ENCODE measurements at regions not wholly inside any gene's neighbourhood (a gene's known extent, or its start where the extent isn't known, plus 50 kb on each side); places are given as distances from the start of the nearest gene placed in this dataset.
"Not testable (repeated sequence)": the region's sequence is repeated elsewhere in the genome, so short reads cannot be mapped to it uniquely, and the experiment has no call there.

DNA sequence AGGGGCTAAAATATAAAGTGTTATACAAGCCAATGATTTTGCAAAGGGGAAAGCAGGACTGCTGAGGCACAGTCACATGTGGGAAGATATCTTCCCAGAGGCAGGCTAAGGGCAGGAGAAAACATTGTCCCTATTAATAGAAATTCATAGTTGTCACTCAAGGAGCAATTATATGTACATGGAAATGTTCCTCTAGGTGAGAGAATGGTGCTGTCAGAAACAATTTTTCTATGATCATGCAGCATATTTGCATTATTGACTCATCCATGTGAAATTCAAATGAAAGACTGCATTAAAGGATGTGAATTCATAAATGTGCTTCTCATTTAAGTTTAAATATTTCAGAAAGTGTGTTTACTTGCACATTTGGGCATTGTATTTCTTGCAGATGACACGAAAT is 775.9 kb upstream of the CDH9 start:
- DNase-seq: no peak

DNA sequence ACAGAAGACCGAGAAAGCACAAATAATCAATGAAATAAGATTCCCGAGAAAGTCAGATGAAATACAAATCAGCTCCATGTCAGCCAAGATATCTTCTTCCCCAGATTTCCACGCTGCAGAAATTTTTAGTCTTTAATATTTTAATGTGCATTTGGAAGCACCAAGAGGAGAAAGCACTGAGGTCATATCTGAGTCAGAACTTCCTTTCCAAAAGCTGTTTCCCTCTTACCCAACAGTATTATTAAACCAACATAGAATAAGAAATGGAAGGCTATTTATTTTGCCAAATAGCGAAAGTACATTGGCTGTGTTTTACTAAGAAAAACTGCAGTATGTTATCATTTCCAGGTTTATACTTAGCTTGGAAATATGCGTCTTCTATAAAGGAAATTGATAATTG is 772.1 kb upstream of the CDH9 start:
- no peak for DNase-seq

DNA sequence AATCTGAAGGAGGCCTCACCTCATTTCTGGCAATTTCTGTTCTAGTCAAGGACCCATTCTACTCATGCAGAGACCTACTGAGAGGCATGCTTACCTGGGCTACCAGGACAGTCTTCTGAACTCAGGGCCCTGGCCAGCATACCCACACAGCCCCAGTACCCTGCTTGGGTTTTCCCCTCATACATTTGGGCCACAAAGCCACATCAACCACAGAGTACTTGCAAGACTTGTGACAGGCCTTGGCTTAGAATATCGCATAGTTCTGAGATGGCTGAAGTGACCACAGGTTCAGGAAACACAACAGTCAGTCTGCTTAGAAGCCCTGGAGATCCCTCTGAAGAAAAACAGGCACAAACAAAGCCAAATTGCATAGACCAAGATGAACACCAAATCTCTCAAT is 758.8 kb upstream of the CDH9 start:
- DNase-seq: no peak

DNA sequence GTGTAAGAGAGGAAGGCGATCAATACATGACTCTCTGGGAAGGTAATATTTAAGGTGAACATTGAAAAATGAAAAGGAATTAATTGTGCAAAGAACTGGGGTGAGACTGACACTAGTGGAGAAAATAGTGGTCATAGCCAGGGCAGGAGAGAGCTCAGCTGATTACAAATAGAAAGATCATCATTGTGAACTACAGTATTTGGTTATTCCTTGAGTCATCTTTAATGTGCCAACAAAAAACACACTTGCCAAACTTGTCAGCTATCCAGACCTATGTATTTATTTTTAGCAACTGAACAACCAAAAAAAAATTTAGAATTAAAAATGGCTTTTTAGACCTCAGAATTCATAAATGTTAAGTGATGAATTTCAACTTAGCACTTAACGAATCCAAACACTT is 749.8 kb upstream of the CDH9 start:
- no peak for DNase-seq

DNA sequence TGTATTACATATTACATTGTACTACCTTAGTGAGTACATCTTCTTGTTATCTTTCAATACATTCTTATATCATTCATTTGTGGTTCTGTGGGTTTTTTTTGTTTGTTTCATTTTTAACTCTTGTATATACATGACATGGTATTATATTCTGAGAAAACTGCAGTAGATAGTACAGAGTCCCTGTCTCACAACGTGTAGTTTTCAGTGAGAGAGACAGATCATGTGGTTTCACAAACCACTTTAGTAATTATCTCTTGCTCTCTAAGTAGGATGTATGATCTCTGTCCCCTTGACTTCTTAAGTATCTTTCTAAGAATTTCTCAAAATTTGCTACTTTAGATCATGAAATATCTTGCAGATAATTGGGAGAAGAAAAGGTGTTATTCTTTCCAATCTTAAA is 745.9 kb upstream of the CDH9 start:
- no peak for DNase-seq

DNA sequence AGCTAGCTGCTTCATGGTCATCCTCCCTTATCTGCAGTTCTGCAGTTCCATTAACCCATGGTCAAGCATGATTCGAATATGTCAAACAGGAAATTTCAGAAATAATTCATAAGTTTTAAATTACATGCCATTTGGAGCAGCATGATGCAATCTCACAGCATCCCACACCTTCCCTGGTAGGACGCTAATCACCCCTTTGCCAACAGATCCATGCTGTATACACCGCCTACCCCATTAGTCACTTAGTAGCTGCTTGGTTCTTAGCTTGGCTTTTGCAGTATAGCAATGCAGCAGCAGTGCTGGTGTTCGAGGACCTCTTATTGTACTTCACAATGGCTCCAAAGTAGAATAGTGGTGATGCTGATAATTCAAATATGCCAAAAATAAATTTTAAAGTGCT is 739.7 kb upstream of the CDH9 start:
- DNase-seq: no peak

DNA sequence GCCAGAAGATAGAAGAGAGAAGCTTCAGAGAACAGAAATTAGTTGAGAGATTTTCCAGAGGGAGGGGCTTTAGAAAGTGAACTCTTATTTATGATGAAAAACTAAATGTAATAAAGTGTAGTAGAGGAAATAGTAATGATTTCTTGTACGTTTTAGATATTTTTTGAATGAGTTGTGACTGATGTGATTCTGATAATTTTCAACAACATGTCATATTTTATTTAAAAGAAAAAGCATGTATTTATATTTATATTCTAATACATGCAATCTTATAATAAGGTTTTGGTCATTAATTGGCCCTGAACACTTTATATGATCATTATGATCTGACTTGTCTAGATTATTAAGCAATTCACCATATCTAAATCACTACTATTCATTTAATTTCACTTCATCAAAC is 735.2 kb upstream of the CDH9 start:
- no peak for DNase-seq

DNA sequence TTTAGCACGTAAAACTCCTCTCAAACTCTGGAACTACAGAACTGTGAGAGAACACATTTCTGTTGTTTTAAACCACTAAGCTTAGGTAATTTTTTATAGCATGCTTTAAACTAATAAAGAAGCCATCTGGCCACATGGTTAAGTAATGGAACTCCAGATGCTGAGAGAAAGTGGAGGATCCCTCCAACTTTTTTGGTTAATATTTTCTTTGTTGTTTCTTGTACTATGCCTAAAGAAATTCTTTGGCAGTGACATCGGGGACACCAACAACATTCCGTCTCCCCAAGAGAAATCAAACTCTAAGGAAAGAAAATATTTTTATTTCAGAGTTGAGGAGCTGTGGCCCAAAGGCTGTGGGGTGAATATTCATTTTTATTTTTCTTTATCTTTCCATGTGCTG is 734.8 kb upstream of the CDH9 start:
- no peak for DNase-seq

DNA sequence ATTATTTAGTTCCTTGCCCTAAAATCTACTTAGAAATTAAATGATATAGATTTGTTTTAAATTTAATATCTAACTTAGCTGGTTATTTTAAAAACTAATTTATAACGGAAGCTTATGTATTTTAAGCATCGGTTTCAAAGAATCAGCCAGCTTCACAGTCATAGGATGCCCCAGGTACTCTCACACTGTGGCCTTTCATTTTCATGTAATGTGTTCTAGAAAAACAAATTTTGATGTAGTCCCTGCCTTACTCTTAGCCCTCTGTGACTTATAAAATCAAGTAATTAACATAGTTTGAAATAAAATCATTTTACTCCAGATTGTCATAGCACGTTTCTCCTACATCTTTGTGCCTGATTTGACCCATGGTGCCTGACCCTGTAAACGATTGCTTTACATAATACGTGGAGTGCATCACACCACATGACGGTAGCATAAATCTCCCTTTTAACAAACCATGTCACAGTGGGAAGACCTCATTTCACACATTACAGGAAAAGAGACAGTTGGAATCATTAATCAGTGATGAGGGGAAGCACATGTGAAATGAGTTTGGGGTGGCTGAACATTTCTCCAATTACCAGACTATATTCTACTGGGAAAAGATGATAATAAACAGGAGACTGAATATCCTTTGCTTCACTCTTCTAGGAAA is 731.5 kb upstream of the CDH9 start:
- no peak for DNase-seq

DNA sequence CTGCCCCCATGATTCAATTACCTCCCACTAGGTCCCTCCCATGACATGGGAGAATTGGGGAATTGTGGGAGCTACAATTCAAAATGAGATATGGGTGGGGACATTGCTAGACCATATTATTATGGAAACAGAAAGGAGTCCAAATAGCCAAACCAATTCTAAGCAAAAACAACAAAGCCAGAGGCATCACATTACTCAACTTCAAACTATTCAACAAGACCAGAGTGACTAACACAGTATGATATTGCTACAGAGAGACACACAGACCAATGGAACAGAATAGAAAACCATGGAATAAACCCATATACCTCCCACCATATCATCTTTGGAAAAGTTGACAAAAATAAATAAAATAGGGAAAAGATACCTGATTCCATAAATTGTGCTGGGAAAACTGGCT is 710.5 kb upstream of the CDH9 start:
- no peak for DNase-seq

DNA sequence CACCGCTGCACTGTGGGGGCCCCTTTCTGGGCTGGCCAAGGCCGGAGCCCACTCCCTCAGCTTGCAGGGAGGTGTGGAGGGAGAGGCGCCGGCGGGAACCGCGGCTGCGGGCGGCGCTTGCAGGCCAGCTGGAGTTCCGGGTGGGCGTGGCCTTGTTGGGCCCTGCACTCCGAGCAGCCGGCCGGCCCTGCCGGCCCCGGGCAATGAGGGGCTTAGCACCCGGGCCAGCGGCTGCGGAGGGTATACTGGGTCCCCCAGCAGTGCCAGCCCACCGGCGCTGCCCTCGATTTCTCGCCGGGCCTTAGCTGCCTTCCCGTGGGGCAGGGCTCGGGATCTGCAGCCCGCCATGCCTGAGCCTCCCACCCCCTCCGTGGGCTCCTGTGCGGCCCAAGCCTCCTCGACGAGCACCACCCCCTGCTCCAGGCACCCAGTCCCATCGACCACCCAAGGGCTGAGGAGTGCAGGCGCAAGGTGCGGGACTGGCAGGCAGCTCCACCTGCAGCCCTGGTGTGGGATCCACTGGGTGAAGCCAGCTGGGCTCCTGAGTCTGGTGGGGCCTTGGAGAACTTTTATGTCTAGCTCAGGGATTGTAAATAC is 705.1 kb upstream of the CDH9 start:
- DNase-seq: not testable (repeated sequence)

DNA sequence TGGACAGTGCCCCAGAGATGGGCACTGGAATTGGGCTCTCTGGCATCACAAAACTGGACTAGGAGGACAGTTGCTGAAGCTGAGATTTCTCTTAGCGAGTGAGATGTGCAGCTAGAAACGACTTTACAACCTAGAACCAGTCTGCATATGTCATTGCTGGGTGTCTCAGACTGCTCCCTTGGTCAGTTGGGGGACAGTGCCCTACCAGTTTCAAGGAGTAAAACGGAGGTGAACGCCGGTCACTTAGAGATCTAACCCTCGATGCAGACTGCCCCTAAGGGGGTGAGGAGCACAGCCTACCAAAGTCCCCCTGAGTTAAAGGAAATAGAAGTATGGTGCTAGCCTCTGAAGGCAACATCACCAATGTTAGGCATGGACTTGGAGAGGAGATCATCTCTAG is 704.4 kb upstream of the CDH9 start:
- no peak for DNase-seq

DNA sequence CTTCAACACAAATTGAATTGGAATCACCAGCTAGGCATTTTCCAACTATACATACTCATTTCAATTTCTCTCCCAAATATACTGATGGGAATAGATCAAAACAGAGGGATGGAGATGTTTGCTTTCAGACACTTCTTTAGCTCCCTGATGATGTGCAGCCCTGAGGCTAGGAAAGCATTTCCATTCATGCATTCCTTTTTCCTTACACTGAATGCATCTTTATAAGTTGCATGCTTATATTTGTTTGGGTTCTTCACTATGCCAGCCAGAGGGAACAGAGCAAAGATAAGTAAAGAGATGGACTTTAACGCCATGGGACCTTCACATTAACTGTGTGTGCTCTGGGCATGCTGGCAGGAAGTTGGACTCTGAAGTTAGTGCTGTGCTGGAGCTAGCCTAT is 696.5 kb upstream of the CDH9 start:
- no peak for DNase-seq

DNA sequence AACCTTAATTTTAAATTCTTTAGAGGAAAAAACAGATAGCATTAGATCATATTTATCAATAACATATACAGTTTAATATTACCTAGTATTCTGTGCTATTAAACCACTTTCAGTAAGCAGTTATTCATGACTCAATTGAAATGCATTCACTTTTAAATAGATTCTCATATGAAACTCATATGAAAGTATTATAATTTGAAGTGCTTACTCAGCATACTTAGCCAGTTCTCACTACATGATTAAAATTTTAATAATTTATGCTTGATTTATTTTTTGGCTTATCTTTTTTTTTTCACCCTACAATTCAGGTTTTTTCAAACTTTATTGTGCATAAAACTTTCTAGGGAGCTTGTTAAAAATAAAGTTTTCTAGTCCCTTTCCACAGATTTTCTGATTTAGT is 694.9 kb upstream of the CDH9 start:
- DNase-seq: no peak

DNA sequence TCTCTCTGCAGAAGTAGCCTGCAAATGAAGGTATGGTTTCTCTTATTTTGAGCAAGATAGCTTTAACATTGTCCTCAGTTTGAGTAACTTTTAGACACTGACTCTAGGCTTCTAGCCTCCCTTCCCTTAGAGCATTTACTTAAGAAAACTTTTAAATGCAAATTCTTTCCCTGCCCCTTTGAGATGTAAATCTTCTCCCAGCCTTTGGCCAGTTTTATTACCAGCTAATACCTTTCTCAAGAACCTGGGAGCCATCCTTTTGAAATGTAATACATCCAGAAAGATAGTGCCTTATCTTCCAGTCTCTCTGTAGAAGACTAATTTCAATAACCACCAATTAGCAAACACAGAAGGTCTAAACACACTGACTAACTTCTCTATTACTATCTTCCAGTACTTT is 688.9 kb upstream of the CDH9 start:
- DNase-seq: no peak

DNA sequence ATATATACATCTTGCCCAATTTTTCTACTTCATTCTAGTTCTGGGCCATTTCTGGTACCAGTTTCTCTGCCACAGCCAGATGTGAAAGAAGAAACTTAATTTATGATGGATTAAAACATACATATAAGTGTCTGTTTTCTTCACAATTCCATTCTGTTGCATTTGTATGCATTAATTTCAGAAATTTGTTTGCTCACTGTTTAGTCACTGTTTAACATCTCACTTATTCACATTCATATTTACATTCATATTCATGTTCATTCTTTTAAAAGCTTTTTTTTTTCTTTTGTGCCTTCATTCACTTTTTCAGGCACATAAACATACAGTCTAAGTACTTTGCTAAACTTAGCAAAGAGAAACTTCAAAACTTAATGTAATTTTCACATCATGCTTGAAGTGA is 684.0 kb upstream of the CDH9 start:
- DNase-seq: no peak

DNA sequence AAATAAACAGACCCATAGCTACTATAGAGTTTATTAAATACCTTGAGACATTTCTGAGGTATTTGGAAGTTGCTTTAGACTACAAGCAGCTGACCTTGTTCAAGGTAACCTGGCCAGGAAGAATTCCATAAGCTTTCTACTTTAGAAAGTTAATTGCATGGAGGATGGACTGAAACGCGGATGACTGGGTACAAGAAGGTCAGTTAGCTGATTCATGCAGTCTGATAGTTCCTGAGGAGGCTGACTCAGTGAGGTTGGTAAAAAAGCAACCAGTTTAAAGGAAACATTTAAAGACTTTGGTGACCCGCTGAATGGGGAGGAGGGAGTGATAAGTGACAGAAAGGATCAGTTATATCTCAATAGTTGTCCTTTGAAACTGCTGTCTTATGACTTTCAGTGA is 670.1 kb upstream of the CDH9 start:
- no peak for DNase-seq

DNA sequence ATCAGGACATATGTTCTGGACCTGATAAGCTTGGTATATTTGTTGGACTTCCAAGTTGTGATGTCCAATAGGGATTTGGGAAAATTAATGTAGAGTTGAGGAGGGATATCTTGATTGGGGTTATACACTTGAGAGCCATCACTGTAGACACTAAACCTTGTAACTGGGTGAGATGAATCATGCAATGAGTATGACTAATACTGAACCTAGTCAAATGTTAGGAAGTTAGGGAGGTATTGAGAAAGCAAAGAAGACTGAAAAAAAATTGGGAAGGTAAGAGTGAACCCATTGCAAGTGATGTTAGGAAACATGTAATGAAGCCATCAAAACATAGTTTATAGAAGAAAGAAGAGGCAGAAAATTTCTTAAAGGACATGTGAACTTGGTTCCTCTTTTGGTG is 668.4 kb upstream of the CDH9 start:
- no peak for DNase-seq

DNA sequence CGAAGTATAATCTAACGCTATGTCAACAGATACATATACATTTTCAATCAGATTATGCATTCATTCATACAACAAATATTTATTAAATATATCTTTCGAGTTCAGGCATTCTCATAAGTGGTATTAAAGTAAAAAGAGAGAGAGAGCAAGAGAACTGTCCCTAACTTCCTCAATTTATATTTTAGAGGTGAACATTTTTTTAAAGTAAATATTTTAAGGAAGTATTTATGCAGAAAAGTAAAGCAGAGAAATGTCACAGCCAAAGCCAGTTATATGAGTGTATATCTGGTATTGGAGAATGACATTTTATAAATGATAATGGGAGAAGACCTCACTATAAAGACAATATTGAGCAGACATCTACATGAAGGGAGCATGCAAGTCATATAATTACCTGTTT is 667.3 kb upstream of the CDH9 start:
- no peak for DNase-seq

DNA sequence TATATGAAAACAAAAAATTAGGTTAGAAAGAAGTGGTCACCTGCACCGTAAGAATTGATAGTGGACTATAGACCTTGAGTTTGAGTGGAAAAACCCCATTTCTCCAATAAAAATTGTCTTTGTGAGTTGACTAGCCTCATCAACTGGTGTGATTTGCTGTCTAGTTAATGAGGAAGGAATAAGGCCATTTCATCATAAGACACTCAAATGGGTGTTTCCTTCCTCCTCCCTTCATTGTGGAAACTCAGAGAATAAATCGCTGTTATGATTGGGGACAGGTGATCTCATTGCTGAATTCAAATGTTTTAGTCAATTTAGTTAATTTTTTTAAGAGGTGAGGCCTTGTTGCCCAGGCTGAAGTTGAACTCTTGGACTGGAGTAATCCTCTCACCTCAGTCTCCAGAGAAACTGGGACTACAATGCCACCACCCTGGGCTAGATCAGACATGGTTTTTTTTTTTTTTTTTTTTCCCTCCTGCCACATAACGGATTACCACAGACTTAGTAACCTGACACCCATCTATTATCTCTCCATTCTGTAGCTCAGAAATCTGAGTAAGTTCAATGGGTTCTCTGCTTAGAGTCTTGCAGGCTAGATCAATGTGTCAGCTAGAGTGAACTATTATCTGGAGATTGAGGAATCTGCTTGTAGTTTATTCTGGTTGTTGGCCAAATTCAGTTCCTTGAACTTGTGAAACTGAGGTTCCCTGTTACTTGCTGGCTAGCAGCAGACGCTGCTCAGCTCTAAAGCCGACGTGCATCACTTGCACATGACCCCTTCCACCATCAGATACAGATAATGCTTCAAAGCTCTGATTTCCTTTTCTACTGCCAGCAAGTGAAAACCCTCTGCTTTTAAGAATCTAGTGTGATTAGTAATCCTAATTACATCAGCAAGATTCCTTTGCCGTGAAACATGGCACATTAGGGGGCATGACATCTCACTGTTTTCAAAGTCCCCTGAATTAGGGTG is 663.8 kb upstream of the CDH9 start:
- DNase-seq: no peak

DNA sequence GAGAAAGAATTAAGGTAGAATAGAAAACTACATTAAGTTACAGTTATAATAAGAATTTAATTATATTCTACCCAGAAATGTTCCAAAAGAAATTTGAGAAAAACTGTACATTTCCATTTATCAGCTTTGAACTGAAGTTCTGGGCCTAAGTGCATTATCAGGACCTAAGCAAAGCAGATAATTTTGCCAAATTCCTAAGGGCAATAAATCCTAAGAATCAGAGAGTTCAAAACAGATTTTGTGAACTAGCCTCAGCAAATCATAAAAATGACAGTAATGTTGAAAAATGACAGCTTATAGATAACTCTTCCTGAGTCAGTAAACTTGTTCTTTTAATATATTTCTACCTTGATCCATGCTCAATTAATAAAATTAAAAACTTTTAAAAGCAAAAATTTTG is 662.1 kb upstream of the CDH9 start:
- DNase-seq: no peak

DNA sequence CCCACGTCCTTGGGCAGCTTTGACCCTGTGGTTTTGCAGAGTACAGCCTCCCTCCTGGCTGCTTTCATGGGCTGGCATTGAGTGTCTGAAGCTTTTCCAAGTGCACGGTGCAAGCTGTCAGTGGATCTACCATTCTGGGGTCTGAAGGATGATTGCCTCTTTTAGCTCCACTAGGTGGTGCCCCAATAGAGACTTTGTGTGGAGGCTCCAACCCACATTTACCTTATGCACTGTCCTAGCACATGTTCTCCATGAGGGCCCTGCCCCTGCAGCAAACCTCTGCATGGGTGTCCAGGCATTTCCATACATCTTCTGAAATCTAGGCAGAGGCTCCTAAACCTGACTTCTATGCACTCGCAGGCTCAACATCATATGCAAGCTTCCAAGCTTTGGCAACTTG is 644.2 kb upstream of the CDH9 start:
- no peak for DNase-seq

DNA sequence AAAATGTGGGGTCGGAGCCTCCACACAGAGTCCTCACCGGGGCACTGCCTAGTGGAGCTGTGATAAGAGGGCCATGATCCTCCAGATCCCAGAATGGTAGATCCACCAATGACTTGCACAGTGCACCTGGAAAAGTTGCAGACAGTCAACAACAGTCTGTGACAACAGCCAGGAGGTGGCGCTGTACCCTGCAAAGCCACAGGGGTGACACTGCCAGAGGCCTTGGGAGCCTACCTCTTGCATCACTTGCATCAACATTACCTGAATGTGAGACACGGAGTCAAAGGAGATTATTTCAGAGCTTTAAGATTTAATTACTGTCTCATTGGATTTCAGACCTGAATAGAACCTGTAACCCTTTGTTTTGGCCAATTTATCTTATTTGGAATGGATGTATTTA is 614.1 kb upstream of the CDH9 start:
- DNase-seq: no peak

DNA sequence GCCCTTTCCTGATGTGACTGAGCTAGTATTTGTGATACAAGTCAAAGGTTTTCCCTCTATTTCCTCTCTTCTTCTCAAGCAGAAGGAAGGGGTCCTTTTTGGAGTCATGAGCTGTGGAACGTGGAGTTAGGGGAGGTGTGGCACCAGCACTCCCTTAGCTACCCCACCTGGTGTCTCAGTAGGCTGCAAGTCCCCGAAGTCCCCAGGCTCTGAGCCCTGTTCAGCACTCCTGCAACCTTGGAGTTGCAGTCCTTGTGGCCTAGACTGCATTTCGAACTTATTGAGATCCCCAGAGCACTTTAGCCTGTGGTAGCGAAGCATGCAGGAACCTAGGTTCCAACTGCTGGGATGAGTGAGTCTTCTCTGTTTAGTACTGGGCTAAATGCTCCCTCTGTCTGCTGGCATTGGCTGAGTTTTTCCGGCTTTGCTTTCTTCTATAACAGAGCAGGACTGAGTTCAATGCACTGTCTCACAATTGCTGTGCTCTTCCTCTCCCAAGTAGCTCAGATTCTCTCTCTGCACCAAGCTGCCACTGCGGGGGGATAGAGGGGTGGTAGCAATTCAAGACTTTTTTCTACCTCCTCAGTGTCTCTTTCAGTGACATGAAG is 600.7 kb upstream of the CDH9 start:
- DNase-seq: no peak

All from NCI-H2029 treated with DMSO at 0.1 percent for 48 hours (cell line).